Left lung (tissue), 4 donors: ENCODE measurements at regions not wholly inside any gene's neighbourhood (a gene's known extent, or its start where the extent isn't known, plus 50 kb on each side); places are given as distances from the start of the nearest gene placed in this dataset.
"Not testable (repeated sequence)": the region's sequence is repeated elsewhere in the genome, so short reads cannot be mapped to it uniquely, and the experiment has no call there.

Experiments used
- ATAC-seq: fragments of 200-7000 bp; cut with Tn5 transposase; one replicate; pipeline ENCODE4 v1.9.1; 2020; ENCODE audit warnings: moderate library complexity
- DNase-seq, 4 donors: peaks; one replicate each; pipeline ENCODE4 v3.0.0-alpha.2; 2013 to 2020
- H3K27ac ChIP-seq, 2 donors: fragments of 200-600 bp; sonication (generic) in 1 of 2; one replicate each; pipeline versions ENCODE4 v1.5.0 to v1.8.0; 2020 to 2021
- H3K27me3 ChIP-seq, 2 donors: fragments of 200-600 bp; sonication (generic) in 1 of 2; one replicate each; pipeline versions ENCODE4 v1.5.0 to v1.8.0; 2020 to 2021
- H3K36me3 ChIP-seq, 2 donors: fragments of 200-600 bp; sonication (generic) in 1 of 2; one replicate each; pipeline versions ENCODE4 v1.5.0 to v1.8.0; 2020 to 2021
- H3K4me1 ChIP-seq, 2 donors: fragments of 200-600 bp; one replicate each; pipeline ENCODE4 v1.8.0; 2021
- H3K4me3 ChIP-seq, 2 donors: fragments of 200-600 bp; sonication (generic) in 1 of 2; one replicate each; pipeline versions ENCODE4 v1.5.0 to v1.8.0; 2020 to 2021; ENCODE audit warnings: mild to moderate bottlenecking in 1 of 2
- H3K9me3 ChIP-seq, 2 donors: fragments of 200-600 bp; sonication (generic) in 1 of 2; one replicate each; pipeline versions ENCODE4 v1.5.0 to v1.8.0; 2020 to 2021
- CTCF ChIP-seq, 2 donors: fragments of 200-600 bp; sonication (generic) in 1 of 2; IDR thresholded peaks; one replicate each; pipeline versions ENCODE4 v1.5.0 to v1.8.0; 2021; ENCODE audit warnings: antibody characterized with exemption in 2 of 2
- intact Hi-C, 2 donors: fragments of 100-400 bp; cut with DNase I; formaldehyde crosslinking; loops; one replicate each; pipeline versions ENCODE4 v1.11.2 to v1.14.2; 2022
- donor health status: DM: no; HTN: yes; CAD: no.
- donor health status: DM: no; HTN: no; CAD: no.

GRCh38 chr6:834190-834589 lies 141.3 kb upstream of the EXOC2 start:
- no peak for ATAC-seq

GRCh38 chr6:832804-833203 lies 139.9 kb upstream of the EXOC2 start:
- H3K4me3 ChIP-seq, H3K27ac ChIP-seq, DNase-seq, intact Hi-C loops, ATAC-seq, H3K36me3 ChIP-seq, H3K27me3 ChIP-seq, H3K4me1 ChIP-seq: not testable (repeated sequence)
- peaks cover 0 to 25% of the 10 kb centered on the region in 2 donors for H3K9me3 ChIP-seq

More at GRCh38 chr6:834190-834589, 141.3 kb upstream of the EXOC2 start:
- Histone ChIP-seq H3K27ac (no peak overlapping the region), H3K4me3 (no peak overlapping the region), H3K27me3 (no peaks in the 10 kb centered on the region), H3K4me1 (no peaks in the 10 kb centered on the region), H3K9me3 (peaks cover 0 to 25% of the 10 kb centered on the region in 2 donors), H3K36me3 (no peaks in the 10 kb centered on the region)
- TF ChIP-seq CTCF (IDR thresholded peaks at IDR 0.05): no peak
- no peak for DNase-seq
- intact Hi-C loops: no loop called here

- no peaks in the 10 kb centered on the region for H3K4me1 ChIP-seq
- H3K36me3 ChIP-seq: no peaks in the 10 kb centered on the region
- ATAC-seq (no peak), DNase-seq (no peak)
- H3K27me3 ChIP-seq: no peaks in the 10 kb centered on the region
- no peak for TF ChIP-seq CTCF (IDR thresholded peaks at IDR 0.05)
- H3K4me3 ChIP-seq: no peak overlapping the region
- H3K27ac ChIP-seq: no peak overlapping the region
- intact Hi-C loops: no loop called here
- peaks cover 0 to 25% of the 10 kb centered on the region in 2 donors for H3K9me3 ChIP-seq
Observed at GRCh38 chr6:830667-831327, 137.9 kb upstream of the EXOC2 start.

DNA sequence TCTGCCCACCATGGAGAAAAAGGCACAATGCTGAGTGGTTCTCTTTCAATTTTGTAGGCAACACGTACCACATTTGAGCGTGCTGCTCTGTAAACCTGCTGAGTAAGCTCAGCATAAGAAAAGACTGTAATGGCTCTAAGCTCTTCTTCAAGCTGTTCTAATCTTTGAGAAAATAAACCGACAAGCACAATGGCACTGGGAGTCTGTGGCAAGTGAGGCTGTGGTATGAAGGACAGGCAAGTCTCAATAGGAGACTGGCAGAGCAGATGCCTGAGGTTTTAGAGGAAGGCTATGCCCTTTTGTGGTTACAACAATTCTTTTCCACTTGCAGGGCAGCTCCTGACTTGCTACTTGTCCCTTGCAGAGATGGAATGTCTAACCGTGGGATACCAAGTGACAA lies 136.7 kb upstream of the EXOC2 start:
- Histone ChIP-seq H3K27ac (no peak overlapping the region), H3K9me3 (peaks cover 0 to 23% of the 10 kb centered on the region in 2 donors), H3K27me3 (no peaks in the 10 kb centered on the region), H3K4me1 (no peaks in the 10 kb centered on the region), H3K4me3 (no peak overlapping the region), H3K36me3 (no peaks in the 10 kb centered on the region)
- no peak for TF ChIP-seq CTCF (IDR thresholded peaks at IDR 0.05)
- intact Hi-C loops: no loop called here
- no peak for DNase-seq
- ATAC-seq: no peak

DNA sequence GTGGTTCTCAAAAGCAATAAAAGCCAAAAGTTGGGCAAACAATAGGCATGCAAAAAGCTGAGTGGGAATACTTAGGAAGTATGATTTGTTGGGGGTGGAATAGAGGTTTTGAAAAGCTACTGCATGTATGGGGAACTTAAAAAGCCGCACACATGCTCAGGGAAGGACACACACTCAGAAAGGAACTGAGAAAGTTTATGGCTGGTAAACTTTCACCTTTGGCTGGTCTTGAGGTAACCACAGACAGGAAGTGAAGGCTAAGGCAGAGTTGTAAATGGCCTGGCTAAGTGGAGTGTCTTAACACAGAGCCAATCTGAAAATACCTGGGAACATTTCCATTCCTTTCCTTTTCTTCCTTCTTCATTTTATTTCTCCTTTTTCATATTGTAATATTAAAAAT lies 134.5 kb upstream of the EXOC2 start:
- no peak for ATAC-seq
- no peak for DNase-seq
- Histone ChIP-seq H3K4me3 (no peak overlapping the region), H3K9me3 (peaks cover 0 to 6% of the 10 kb centered on the region in 2 donors), H3K27ac (no peak overlapping the region), H3K27me3 (no peaks in the 10 kb centered on the region), H3K4me1 (no peaks in the 10 kb centered on the region), H3K36me3 (no peaks in the 10 kb centered on the region)
- intact Hi-C loops: no loop called here
- TF ChIP-seq CTCF (IDR thresholded peaks at IDR 0.05): no peak

DNA sequence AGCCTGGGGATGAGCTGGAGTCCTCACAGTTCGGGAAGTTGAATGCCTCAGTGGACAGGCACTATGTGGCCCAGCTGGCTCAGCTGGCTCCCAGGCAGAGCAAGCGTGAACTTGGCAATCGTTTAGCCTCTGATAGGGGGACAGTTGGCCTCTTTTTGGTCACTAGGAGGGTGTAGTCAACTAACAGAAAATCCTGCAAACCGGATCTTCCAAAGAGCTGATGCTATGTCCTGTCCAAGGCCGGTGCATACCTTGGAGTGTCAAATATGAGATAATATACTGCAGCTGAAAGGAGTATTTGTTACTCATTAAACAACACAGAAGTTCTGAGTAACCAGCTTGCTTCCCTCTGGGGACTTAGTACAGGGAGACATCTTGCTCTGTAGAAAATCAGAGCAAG lies 126.2 kb upstream of the EXOC2 start:
- no peaks in the 10 kb centered on the region for H3K36me3 ChIP-seq
- no peaks in the 10 kb centered on the region for H3K27me3 ChIP-seq
- H3K9me3 ChIP-seq: no peaks in the 10 kb centered on the region
- intact Hi-C loops: no loop called here
- no peak for TF ChIP-seq CTCF (IDR thresholded peaks at IDR 0.05)
- H3K27ac ChIP-seq: no peak overlapping the region
- no peak for ATAC-seq
- no peak overlapping the region for H3K4me3 ChIP-seq
- no peak for DNase-seq
- H3K4me1 ChIP-seq: no peaks in the 10 kb centered on the region
